GM12878 (cell line): ENCODE measurements at regions not wholly inside any gene's neighbourhood (a gene's known extent, or its start where the extent isn't known, plus 50 kb on each side); places are given as distances from the start of the nearest gene placed in this dataset.

Source experiments
- ATAC-seq: fragments of 200-7000 bp; cut with Tn5 transposase; 3 replicates; pipeline ENCODE4 v1.9.1; 2020; ENCODE audit warnings: mild to moderate bottlenecking, moderate library complexity
- BruUV-seq: library from RNA; stranded (reverse); fragments of 400-500 nt; replicated peaks from 2 replicates; lab custom pipeline; 2021; lab: Mats Ljungman, UMichigan
- CTCF ChIA-PET: fragments of 300-600 bp; sonication (Branson Sonifier 250); formaldehyde crosslinking; extraction: SDS; loops from one replicate; lab custom pipeline; 2021; ENCODE audit warnings: inconsistent platforms; lab: Yijun Ruan, JAX
- POLR2A ChIA-PET: fragments of 350-600 bp; formaldehyde crosslinking; extraction: SDS; loops from one replicate; lab custom pipeline; 2021; ENCODE audit warnings: inconsistent platforms; lab: Charles Lee
- RAD21 ChIA-PET: fragments of 300-600 bp; sonication (Branson Sonifier 250); formaldehyde crosslinking; loops from one replicate; lab custom pipeline; 2023; ENCODE audit warnings: antibody characterized with exemption; ENCODE audit not compliant: unreplicated experiment; lab: Charles Lee
- SMC1A ChIA-PET: fragments of 300-600 bp; sonication (Branson Sonifier 250); formaldehyde crosslinking; loops from one replicate; lab custom pipeline; 2023; ENCODE audit not compliant: unreplicated experiment, uncharacterized antibody; lab: Charles Lee
- DNase-seq: peaks from one replicate; pipeline ENCODE4 v3.0.0-alpha.2; 2011; ENCODE audit warnings: low read depth, low spot score
- FAIRE-seq: peaks from 3 replicates; lab custom pipeline; 2011; peaks lifted over from hg19 to GRCh38; lab: Jason Lieb, UNC
- H2AFZ ChIP-seq: 2 replicates; pipeline ENCODE4 v1.6.0; 2011; ENCODE audit warnings: low read depth, low read length, control low read depth; ENCODE audit not compliant: control insufficient read depth
- H3K27ac ChIP-seq: 2 replicates; pipeline ENCODE4 v1.5.1; 2011; ENCODE audit warnings: control low read depth; ENCODE audit not compliant: control insufficient read depth, insufficient read depth
- H3K27me3 ChIP-seq, 2 experiments: replicated peaks in 1 of 2; 2 replicates each; pipeline versions ENCODE4 v1.6.0 to v1.6.1; 2011; ENCODE audit warnings: low read length in 1 of 2; ENCODE audit not compliant: control insufficient read depth in 2 of 2, insufficient read depth in 2 of 2
- H3K36me3 ChIP-seq, 2 experiments: 2 replicates each; pipeline ENCODE4 v1.5.1; 2011; ENCODE audit warnings: low read length in 1 of 2; ENCODE audit not compliant: control insufficient read depth in 2 of 2, insufficient read depth in 2 of 2
- H3K4me1 ChIP-seq: 2 replicates; pipeline ENCODE4 v1.6.1; 2011; ENCODE audit warnings: mild to moderate bottlenecking, low read length, moderate library complexity, mixed read lengths; ENCODE audit not compliant: control insufficient read depth, insufficient read depth
- H3K4me2 ChIP-seq: 2 replicates; pipeline ENCODE4 v1.6.0; 2011; ENCODE audit warnings: control low read depth; ENCODE audit not compliant: control insufficient read depth, insufficient read depth
- H3K4me3 ChIP-seq: fragments of 200-600 bp; sonication (generic); 2 replicates; pipeline ENCODE4 v1.5.1; 2016
- H3K79me2 ChIP-seq: 2 replicates; pipeline ENCODE4 v1.6.0; 2011; ENCODE audit warnings: low read length; ENCODE audit not compliant: control insufficient read depth, insufficient read depth
- H3K9ac ChIP-seq: 2 replicates; pipeline ENCODE4 v1.8.0; 2011; ENCODE audit warnings: low read length, control low read depth, mixed read lengths; ENCODE audit not compliant: control insufficient read depth, insufficient read depth
- H3K9me3 ChIP-seq: replicated peaks from 3 replicates; pipeline ENCODE4 v1.5.1; 2011; ENCODE audit warnings: mild to moderate bottlenecking, low read length; ENCODE audit not compliant: control insufficient read depth, insufficient read depth
- H4K20me1 ChIP-seq: 2 replicates; pipeline ENCODE4 v1.6.0; 2011; ENCODE audit not compliant: control insufficient read depth, insufficient read depth
- BACH1 ChIP-seq: fragments of 450-650 bp; IDR thresholded peaks from 2 replicates; pipeline ENCODE4 v1.6.1; 2017; ENCODE audit warnings: mild to moderate bottlenecking, borderline replicate concordance
- CBX3 ChIP-seq: fragments of 200-600 bp; sonication (generic); IDR thresholded peaks from 2 replicates; pipeline ENCODE4 v1.6.1; 2016; ENCODE audit warnings: low read depth, borderline replicate concordance
- FOXK2 ChIP-seq: fragments of 450-650 bp; IDR thresholded peaks from 2 replicates; pipeline ENCODE4 v1.6.1; 2017; ENCODE audit warnings: mild to moderate bottlenecking, moderate library complexity
- IKZF1 ChIP-seq: fragments of 450-650 bp; conservative IDR thresholded peaks from 2 replicates; pipeline ENCODE4 v1.6.1; 2017; ENCODE audit warnings: antibody characterized with exemption, mild to moderate bottlenecking
- IKZF2 ChIP-seq, 2 experiments: fragments of 450-650 bp; IDR thresholded peaks; 2 replicates each; pipeline ENCODE4 v1.6.1; 2017; ENCODE audit warnings: mild to moderate bottlenecking in 2 of 2, moderate library complexity in 2 of 2
- IRF4 ChIP-seq: IDR thresholded peaks from 2 replicates; pipeline ENCODE4 v1.6.1; 2011; ENCODE audit warnings: low read depth, low read length
- PAX5 ChIP-seq: IDR thresholded peaks from 2 replicates; pipeline ENCODE4 v1.6.1; 2011; ENCODE audit warnings: low read depth, low read length, borderline replicate concordance
- PAX8 ChIP-seq: fragments of 450-650 bp; IDR thresholded peaks from 2 replicates; pipeline ENCODE4 v1.6.1; 2017; ENCODE audit warnings: mild to moderate bottlenecking, moderate library complexity
- POU2F2 ChIP-seq: IDR thresholded peaks from 3 replicates; pipeline ENCODE4 v1.6.1; 2011; ENCODE audit warnings: low read depth, mild to moderate bottlenecking, low read length, borderline replicate concordance
- TBL1XR1 ChIP-seq: IDR thresholded peaks from 2 replicates; pipeline ENCODE4 v1.6.1; 2012; ENCODE audit warnings: low read depth, low read length, improper control_type of control experiment
- ZNF207 ChIP-seq: fragments of 450-650 bp; IDR thresholded peaks from 2 replicates; pipeline ENCODE4 v1.6.1; 2014; ENCODE audit warnings: antibody characterized with exemption, mild to moderate bottlenecking, borderline replicate concordance
- WGBS: methylation state at CpG from one replicate; pipeline ENCODE4 v1.1.6; 2016; ENCODE audit warnings: low lambda C conversion rate; ENCODE audit not compliant: insufficient replicate concordance, insufficient coverage; ENCODE audit errors: missing lambda C conversion rate; 5-methylcytosine and 5-hydroxymethylcytosine counted together
- in situ Hi-C: fragments of 300-500 bp; cut with MboI; formaldehyde crosslinking; loops from 9 replicates; pipeline ENCODE4 v1.14.3; 2018; ENCODE audit warnings: mixed read lengths
- intact Hi-C: fragments of 100-400 bp; cut with micrococcal nuclease; formaldehyde crosslinking; loops from one replicate; pipeline ENCODE4 v1.14.2; 2022; ENCODE audit not compliant: unreplicated experiment
- TF ChIP-seq, protein P1 (sequence below), 3 experiments: IDR thresholded peaks in 2 of 3; conservative IDR thresholded peaks in 1 of 3; 2 replicates each; pipeline ENCODE4 v1.5.1; 2011; ENCODE audit warnings: low read depth in 3 of 3, low read length in 3 of 3, mild to moderate bottlenecking in 3 of 3, control low read depth in 2 of 3, moderate library complexity in 2 of 3, inconsistent platforms in 1 of 3, mixed read lengths in 1 of 3; ENCODE audit not compliant: control insufficient read depth in 2 of 3, insufficient read depth in 1 of 3; ENCODE audit errors: extremely low read depth in 1 of 3
- TF ChIP-seq, protein P2 (sequence below): fragments of 150-350 bp; IDR thresholded peaks from 2 replicates; pipeline ENCODE4 v1.6.1; 2016; ENCODE audit warnings: low read depth, low read length
- TF ChIP-seq, protein P3 (sequence below): fragments of 150-350 bp; IDR thresholded peaks from 2 replicates; pipeline ENCODE4 v1.6.1; 2014; ENCODE audit warnings: mild to moderate bottlenecking, low read depth, low read length

DNA sequence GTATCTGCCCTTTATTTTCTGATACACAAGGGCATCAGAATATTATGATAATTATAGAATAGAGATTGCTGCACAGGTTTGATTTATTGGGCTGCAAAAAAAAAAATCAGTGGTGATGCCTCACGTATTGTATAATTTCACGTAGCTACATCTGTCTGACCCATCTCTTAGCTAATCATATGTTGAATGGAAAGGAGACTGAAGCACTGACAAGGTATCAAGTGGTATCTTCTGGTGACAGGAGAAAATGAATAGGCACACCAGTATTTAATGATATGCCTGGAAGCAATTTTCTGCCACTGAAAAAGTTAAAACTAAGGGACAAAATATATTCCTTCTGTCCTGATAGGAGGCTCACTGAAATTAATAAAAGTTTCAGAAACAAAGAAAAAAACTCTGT lies 837.2 kb upstream of the FBXO33 start (continued):
- TF ChIP-seq, protein P1, sequence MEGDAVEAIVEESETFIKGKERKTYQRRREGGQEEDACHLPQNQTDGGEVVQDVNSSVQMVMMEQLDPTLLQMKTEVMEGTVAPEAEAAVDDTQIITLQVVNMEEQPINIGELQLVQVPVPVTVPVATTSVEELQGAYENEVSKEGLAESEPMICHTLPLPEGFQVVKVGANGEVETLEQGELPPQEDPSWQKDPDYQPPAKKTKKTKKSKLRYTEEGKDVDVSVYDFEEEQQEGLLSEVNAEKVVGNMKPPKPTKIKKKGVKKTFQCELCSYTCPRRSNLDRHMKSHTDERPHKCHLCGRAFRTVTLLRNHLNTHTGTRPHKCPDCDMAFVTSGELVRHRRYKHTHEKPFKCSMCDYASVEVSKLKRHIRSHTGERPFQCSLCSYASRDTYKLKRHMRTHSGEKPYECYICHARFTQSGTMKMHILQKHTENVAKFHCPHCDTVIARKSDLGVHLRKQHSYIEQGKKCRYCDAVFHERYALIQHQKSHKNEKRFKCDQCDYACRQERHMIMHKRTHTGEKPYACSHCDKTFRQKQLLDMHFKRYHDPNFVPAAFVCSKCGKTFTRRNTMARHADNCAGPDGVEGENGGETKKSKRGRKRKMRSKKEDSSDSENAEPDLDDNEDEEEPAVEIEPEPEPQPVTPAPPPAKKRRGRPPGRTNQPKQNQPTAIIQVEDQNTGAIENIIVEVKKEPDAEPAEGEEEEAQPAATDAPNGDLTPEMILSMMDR (IDR thresholded peaks at IDR 0.05 in 2 of 3, conservative IDR thresholded peaks at IDR 0.05 in 1 of 3; ENCODE audit: control insufficient read depth in 2 of 3, extremely low read depth in 1 of 3, insufficient read depth in 1 of 3, low read depth in 3 of 3, low read length in 3 of 3), result no peak
- TF ChIP-seq, protein P2, sequence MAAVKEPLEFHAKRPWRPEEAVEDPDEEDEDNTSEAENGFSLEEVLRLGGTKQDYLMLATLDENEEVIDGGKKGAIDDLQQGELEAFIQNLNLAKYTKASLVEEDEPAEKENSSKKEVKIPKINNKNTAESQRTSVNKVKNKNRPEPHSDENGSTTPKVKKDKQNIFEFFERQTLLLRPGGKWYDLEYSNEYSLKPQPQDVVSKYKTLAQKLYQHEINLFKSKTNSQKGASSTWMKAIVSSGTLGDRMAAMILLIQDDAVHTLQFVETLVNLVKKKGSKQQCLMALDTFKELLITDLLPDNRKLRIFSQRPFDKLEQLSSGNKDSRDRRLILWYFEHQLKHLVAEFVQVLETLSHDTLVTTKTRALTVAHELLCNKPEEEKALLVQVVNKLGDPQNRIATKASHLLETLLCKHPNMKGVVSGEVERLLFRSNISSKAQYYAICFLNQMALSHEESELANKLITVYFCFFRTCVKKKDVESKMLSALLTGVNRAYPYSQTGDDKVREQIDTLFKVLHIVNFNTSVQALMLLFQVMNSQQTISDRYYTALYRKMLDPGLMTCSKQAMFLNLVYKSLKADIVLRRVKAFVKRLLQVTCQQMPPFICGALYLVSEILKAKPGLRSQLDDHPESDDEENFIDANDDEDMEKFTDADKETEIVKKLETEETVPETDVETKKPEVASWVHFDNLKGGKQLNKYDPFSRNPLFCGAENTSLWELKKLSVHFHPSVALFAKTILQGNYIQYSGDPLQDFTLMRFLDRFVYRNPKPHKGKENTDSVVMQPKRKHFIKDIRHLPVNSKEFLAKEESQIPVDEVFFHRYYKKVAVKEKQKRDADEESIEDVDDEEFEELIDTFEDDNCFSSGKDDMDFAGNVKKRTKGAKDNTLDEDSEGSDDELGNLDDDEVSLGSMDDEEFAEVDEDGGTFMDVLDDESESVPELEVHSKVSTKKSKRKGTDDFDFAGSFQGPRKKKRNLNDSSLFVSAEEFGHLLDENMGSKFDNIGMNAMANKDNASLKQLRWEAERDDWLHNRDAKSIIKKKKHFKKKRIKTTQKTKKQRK, result no peak
- TF ChIP-seq IKZF2 (IDR thresholded peaks at IDR 0.05), result no peak

DNA sequence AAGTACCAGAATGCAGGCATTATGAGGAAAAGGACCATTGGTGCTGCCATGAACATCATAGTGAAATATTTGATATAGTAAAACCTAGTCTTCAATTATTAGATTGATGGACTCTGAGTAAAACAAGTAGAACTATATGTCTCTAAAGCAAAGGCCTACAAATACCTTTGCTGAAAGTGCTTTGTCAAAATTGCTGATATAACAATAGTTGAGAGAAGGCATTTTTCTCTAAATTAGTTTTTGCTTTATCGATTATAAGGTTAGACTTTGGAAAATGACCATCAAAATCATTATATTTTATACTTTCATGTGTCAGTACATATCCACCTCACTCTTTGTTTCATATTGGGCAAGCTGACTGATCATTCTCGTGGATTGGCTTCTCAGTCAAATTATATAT lies 836.0 kb upstream of the FBXO33 start:
- ChIA-PET RAD21 (no interaction called here), POLR2A (no interaction called here), SMC1A (no interaction called here), CTCF (no interaction called here)
- no peaks in the 10 kb centered on the region for H4K20me1 ChIP-seq
- BruUV-seq, result no TSS peak
- H3K4me2 ChIP-seq, result no peak overlapping the region
- no peaks in the 10 kb centered on the region for H3K79me2 ChIP-seq
- no peaks in the 10 kb centered on the region for H3K36me3 ChIP-seq
- no peak overlapping the region for H2AFZ ChIP-seq
- H3K4me3 ChIP-seq, result no peak overlapping the region
- H3K27ac ChIP-seq, result no peak overlapping the region
- no peak overlapping the region for H3K9ac ChIP-seq
- in situ Hi-C loops, result no loop called here
- DNase-seq (no peak), FAIRE-seq (no peak), ATAC-seq (no peak)
- H3K27me3 ChIP-seq, result no peaks in the 10 kb centered on the region
- WGBS, result 11% methylated on average over 2 of the region's 2 CpGs
- intact Hi-C loops, result no loop called here
- no peaks in the 10 kb centered on the region for H3K9me3 ChIP-seq
- no peaks in the 10 kb centered on the region for H3K4me1 ChIP-seq
- TF ChIP-seq TBL1XR1 (no peak), FOXK2 (no peak), POU2F2 (no peak), BACH1 (no peak), PAX8 (no peak), PAX5 (no peak), CBX3 (no peak), IKZF1 (no peak), IRF4 (no peak), ZNF207 (no peak)
- TF ChIP-seq, protein P3, sequence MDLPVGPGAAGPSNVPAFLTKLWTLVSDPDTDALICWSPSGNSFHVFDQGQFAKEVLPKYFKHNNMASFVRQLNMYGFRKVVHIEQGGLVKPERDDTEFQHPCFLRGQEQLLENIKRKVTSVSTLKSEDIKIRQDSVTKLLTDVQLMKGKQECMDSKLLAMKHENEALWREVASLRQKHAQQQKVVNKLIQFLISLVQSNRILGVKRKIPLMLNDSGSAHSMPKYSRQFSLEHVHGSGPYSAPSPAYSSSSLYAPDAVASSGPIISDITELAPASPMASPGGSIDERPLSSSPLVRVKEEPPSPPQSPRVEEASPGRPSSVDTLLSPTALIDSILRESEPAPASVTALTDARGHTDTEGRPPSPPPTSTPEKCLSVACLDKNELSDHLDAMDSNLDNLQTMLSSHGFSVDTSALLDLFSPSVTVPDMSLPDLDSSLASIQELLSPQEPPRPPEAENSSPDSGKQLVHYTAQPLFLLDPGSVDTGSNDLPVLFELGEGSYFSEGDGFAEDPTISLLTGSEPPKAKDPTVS, result no peak
- TF ChIP-seq, protein P1 (IDR thresholded peaks at IDR 0.05 in 2 of 3, conservative IDR thresholded peaks at IDR 0.05 in 1 of 3; ENCODE audit: control insufficient read depth in 2 of 3, extremely low read depth in 1 of 3, insufficient read depth in 1 of 3, low read depth in 3 of 3, low read length in 3 of 3), result no peak
